ENCODE measurements at regions not wholly inside any gene's neighbourhood (a gene's known extent, or its start where the extent isn't known, plus 50 kb on each side); places are given as distances from the start of the nearest gene placed in this dataset.

- no peaks in the 10 kb centered on the region for H3K36me3 ChIP-seq (ENCODE audit: control insufficient read depth, insufficient read depth, low read length)
- FAIRE-seq (no peak), DNase-seq (ENCODE audit: low read depth) (peak; percentile 76)
- no peaks in the 10 kb centered on the region for H3K27me3 ChIP-seq (ENCODE audit: control insufficient read depth, insufficient read depth, low read length)
- no peak overlapping the region for H3K4me3 ChIP-seq (ENCODE audit: low read depth, low read length)
- TF ChIP-seq, protein P1, sequence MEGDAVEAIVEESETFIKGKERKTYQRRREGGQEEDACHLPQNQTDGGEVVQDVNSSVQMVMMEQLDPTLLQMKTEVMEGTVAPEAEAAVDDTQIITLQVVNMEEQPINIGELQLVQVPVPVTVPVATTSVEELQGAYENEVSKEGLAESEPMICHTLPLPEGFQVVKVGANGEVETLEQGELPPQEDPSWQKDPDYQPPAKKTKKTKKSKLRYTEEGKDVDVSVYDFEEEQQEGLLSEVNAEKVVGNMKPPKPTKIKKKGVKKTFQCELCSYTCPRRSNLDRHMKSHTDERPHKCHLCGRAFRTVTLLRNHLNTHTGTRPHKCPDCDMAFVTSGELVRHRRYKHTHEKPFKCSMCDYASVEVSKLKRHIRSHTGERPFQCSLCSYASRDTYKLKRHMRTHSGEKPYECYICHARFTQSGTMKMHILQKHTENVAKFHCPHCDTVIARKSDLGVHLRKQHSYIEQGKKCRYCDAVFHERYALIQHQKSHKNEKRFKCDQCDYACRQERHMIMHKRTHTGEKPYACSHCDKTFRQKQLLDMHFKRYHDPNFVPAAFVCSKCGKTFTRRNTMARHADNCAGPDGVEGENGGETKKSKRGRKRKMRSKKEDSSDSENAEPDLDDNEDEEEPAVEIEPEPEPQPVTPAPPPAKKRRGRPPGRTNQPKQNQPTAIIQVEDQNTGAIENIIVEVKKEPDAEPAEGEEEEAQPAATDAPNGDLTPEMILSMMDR (IDR thresholded peaks at IDR 0.05; ENCODE audit: insufficient read depth, low read length, severe bottlenecking) = peak; percentile 4
These were observed 95.6 kb upstream of the SLC38A2 start for GRCh38 chr12:46468160-46468559.

GRCh38 chr12:46465307-46465706 is 92.7 kb upstream of the SLC38A2 start:
- H3K27me3 ChIP-seq (ENCODE audit: control insufficient read depth, insufficient read depth, low read length) = no peaks in the 10 kb centered on the region
- no peaks in the 10 kb centered on the region for H3K36me3 ChIP-seq (ENCODE audit: control insufficient read depth, insufficient read depth, low read length)
- FAIRE-seq (no peak), DNase-seq (ENCODE audit: low read depth) (no peak)
- TF ChIP-seq, protein P1 (IDR thresholded peaks at IDR 0.05; ENCODE audit: insufficient read depth, low read length, severe bottlenecking) = no peak
- H3K4me3 ChIP-seq (ENCODE audit: low read depth, low read length) = no peak overlapping the region

DNA sequence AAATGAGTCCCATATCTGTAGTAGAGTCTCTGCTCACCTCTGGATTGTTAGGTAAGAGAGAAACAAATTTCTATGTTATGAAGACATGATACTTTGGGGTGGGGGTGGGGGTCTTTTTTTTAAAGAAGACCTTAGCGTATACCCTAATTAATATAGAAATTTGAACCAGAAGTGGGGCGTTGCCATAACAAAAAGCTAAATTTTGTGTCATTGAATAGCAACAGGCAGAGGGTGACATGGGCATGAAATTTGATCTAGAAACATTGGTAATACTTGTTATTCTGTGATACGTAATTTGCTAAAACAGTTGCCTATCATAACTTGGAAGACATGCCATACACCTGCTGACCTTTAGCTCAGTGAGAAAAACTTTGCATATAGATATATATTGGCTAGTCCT is 92.3 kb upstream of the SLC38A2 start:
- FAIRE-seq (no peak), DNase-seq (ENCODE audit: low read depth) (no peak)
- Histone ChIP-seq H3K36me3 (ENCODE audit: control insufficient read depth, insufficient read depth, low read length) (no peaks in the 10 kb centered on the region), H3K27me3 (ENCODE audit: control insufficient read depth, insufficient read depth, low read length) (no peaks in the 10 kb centered on the region), H3K4me3 (ENCODE audit: low read depth, low read length) (no peak overlapping the region)
- TF ChIP-seq, protein P1 (IDR thresholded peaks at IDR 0.05; ENCODE audit: insufficient read depth, low read length, severe bottlenecking) = no peak

DNA sequence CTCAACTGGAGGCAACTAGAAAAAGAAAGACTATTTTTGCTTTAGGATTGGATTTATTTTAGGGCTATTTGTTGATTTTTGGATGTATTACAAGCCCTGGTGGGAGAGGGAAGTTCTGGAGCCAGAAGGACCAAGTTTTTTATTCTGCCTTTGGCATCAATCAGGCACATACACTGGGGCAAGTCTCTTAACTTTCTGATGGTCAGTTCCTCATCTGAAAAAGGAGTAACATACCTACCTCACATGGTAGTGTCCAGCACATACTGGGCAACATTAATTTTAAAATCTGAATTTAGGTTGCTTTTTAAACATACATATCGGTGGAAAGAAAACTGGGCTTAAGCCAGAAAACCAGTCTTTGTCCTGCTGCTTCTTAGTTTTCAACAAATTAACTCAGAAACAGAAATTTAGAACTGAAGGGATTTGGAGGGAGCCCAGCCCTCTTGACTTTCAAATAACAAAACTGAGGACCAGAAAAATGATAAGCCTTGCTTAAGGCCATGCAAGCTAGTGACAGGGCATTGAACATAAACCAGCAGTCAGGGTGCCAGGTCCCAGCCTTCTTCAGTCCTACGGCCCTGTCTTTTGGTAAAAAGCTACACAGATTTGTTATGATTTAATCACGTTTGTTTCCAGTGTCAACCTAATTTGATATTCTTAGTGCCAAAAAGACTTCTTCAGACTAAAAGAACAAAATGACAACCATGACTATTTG is 90.2 kb upstream of the SLC38A2 start:
- no peak overlapping the region for H3K4me3 ChIP-seq (ENCODE audit: low read depth, low read length)
- no peak for DNase-seq (ENCODE audit: low read depth)
- FAIRE-seq = no peak
- H3K27me3 ChIP-seq (ENCODE audit: control insufficient read depth, insufficient read depth, low read length) = no peaks in the 10 kb centered on the region
- TF ChIP-seq, protein P1 (IDR thresholded peaks at IDR 0.05; ENCODE audit: insufficient read depth, low read length, severe bottlenecking) = no peak
- H3K36me3 ChIP-seq (ENCODE audit: control insufficient read depth, insufficient read depth, low read length) = no peaks in the 10 kb centered on the region

DNA sequence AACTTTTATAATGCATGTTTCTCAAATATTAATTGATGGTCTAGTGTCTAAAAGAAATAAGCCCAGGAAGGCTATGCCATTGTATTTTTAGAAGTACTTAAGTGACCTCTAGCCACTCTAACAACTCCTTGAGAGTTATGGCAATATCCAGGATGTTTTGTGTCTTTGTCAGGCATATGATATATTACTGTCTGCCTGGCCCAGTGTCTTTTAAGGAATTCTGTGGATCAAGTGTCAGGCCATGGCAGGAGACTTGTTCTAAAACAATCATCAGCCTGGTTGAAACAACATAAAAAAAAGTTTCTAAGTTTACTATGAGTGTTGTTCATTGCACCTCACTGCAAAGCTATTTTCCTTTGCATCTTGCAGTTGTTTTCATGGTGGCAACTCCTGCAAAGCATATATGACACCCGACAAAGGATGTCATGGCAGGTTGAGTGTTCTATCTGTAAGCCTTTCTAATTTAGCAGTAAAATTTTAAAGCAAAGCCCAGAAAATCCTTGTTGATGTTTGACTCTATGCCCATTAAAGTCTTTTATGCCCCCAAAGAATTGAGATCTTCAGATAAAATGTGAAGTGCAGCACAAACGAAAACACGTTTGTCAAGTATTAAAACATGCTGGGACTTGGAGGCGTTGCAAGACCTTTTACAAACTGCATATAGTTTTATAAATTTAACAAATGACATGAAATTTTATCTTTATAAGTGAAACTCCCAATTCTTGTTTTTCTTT is 89.5 kb upstream of the SLC38A2 start:
- DNase-seq (ENCODE audit: low read depth) (no peak), FAIRE-seq (no peak)
- H3K36me3 ChIP-seq (ENCODE audit: control insufficient read depth, insufficient read depth, low read length) = no peaks in the 10 kb centered on the region
- H3K27me3 ChIP-seq (ENCODE audit: control insufficient read depth, insufficient read depth, low read length) = no peaks in the 10 kb centered on the region
- no peak overlapping the region for H3K4me3 ChIP-seq (ENCODE audit: low read depth, low read length)
- TF ChIP-seq, protein P1 (IDR thresholded peaks at IDR 0.05; ENCODE audit: insufficient read depth, low read length, severe bottlenecking) = no peak

Data from bronchial epithelial cell (primary cell).